ENCODE measurements at regions not wholly inside any gene's neighbourhood (a gene's known extent, or its start where the extent isn't known, plus 50 kb on each side); places are given as distances from the start of the nearest gene placed in this dataset.

DNA sequence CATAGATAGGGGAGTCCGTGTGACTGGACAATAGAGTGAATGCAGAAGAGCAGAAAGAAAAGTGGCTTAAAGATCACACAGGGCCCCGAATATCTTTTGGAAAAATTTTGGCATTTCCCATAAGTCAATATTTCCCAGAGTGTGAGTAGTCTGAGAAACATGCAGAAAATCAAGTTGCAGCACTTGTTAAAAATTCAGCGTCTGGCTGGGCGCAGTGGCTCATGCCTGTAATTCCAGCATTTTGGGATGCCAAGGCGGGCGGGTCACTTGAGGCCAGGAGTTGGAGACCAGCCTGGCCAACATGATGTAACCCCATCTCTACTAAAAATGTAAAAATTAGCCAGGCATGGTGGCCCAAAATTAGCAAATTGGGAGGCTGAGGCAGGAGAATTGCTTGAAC is 227.0 kb downstream of the DRD1 start:
- TF ChIP-seq, protein P1, sequence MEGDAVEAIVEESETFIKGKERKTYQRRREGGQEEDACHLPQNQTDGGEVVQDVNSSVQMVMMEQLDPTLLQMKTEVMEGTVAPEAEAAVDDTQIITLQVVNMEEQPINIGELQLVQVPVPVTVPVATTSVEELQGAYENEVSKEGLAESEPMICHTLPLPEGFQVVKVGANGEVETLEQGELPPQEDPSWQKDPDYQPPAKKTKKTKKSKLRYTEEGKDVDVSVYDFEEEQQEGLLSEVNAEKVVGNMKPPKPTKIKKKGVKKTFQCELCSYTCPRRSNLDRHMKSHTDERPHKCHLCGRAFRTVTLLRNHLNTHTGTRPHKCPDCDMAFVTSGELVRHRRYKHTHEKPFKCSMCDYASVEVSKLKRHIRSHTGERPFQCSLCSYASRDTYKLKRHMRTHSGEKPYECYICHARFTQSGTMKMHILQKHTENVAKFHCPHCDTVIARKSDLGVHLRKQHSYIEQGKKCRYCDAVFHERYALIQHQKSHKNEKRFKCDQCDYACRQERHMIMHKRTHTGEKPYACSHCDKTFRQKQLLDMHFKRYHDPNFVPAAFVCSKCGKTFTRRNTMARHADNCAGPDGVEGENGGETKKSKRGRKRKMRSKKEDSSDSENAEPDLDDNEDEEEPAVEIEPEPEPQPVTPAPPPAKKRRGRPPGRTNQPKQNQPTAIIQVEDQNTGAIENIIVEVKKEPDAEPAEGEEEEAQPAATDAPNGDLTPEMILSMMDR (IDR thresholded peaks at IDR 0.05): no peak
- TF ChIP-seq POLR2AphosphoS5 (IDR thresholded peaks at IDR 0.05; ENCODE audit: insufficient read depth in 1 of 2, low read depth in 1 of 2) (no peak), POLR2A (IDR thresholded peaks at IDR 0.05) (no peak)
- Histone ChIP-seq H3K9me3 (no peaks in the 10 kb centered on the region), H3K4me3 (no peak overlapping the region), H3K27me3 (no peaks in the 10 kb centered on the region), H3K4me1 (peaks cover 4% of the 10 kb centered on the region), H3K36me3 (no peaks in the 10 kb centered on the region), H3K27ac (no peak overlapping the region)
- DNase-seq (ENCODE audit: extremely low spot score in 2 of 2): no peak
- intact Hi-C loops (cut with DNase I): no loop called here

DNA sequence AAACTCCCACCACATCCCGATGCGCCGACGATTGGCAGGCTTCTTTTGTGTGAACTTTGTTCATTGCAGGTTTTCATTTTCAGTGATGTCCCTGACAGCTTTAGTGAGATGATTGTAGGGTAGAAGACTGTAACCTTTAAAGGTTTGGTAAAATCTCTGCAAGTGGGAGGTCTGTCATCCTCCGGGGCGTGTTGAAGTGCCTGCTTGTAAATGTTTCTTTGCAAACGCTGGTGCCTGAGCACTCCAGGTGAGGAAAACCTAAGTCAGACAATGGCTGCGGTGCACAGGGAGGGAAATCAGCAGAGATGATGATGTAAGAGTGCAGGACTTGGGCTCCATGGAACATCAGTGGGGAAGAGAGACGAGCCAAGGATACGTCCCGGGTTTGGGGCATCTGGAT is 228.1 kb downstream of the DRD1 start:
- no peak overlapping the region for H3K27ac ChIP-seq

DNA sequence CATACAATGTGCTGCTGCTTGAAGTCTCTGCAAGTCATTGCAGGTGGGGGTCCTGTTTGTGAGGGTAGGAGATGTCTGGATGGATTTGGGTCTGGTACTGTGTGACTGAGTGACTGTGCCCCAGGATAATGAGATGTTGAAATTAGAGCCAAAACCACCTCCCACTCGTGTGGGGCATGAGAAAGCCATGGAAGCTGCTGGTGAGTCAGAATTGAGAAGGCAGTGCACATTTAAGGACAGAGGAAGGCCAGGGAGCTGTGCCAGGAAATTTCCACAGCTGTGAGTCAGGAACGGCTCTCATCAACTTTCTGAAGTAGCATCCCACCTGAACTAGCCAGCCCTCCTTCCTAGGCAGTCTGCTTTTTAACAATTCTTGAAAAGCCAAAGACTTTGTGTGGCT is 229.8 kb downstream of the DRD1 start:
- intact Hi-C loops (cut with DNase I): no loop called here

More for the DNA sequence above, 228.1 kb downstream of the DRD1 start:
- DNase-seq (ENCODE audit: extremely low spot score in 2 of 2): no peak
- no peak overlapping the region for H3K4me3 ChIP-seq
- no peaks in the 10 kb centered on the region for H3K36me3 ChIP-seq
- H3K9me3 ChIP-seq: no peaks in the 10 kb centered on the region
- peaks cover 4% of the 10 kb centered on the region for H3K4me1 ChIP-seq
- no peaks in the 10 kb centered on the region for H3K27me3 ChIP-seq
- intact Hi-C loops (cut with DNase I): no loop called here
- TF ChIP-seq POLR2AphosphoS5 (IDR thresholded peaks at IDR 0.05; ENCODE audit: insufficient read depth in 1 of 2, low read depth in 1 of 2): no peak
- TF ChIP-seq POLR2A (IDR thresholded peaks at IDR 0.05): no peak
- TF ChIP-seq, protein P1 (IDR thresholded peaks at IDR 0.05): no peak

DNA sequence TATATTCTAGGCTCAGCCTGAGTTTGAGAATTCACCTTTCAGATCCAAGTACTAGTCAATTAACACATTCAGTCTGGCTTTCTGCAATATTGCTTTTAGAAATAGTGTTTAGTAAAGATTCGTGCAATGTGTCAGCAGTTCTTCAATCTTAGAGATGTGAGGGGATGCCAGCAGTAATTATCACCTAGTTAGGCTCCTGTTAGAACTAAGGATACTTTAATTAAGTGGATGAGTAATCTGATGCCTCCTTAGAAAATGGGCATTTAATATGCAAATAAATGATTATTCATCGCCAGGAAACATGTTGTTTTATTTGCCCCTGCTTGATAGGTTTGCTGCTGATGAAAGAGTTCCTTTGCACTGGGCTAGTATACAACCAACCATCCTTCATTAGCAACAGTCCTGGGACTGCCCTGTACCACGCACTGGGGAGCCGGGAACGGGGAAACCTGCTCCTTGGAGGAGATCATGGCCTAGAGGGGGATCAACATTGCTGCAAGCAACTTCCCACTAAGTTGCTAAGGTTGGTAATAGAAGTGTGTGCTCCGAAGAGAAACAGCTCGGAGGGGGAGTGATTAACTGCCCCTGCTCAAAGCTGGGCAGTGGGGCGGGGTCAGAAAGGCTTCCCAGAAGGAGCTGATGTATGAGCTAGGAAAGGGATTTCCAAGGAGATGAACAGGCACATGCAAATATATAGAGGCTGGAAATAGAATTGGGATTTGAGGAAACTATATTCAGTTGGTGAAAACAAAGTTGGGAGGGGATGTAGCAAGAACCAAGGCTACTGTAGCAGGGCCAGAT is 231.8 kb downstream of the DRD1 start:
- no peak overlapping the region for H3K27ac ChIP-seq
- no peak for DNase-seq (ENCODE audit: extremely low spot score in 2 of 2)
- no peaks in the 10 kb centered on the region for H3K36me3 ChIP-seq
- intact Hi-C loops (cut with DNase I): no loop called here
- no peaks in the 10 kb centered on the region for H3K9me3 ChIP-seq
- peaks cover 4% of the 10 kb centered on the region for H3K4me1 ChIP-seq
- H3K27me3 ChIP-seq: no peaks in the 10 kb centered on the region
- TF ChIP-seq POLR2AphosphoS5 (IDR thresholded peaks at IDR 0.05; ENCODE audit: insufficient read depth in 1 of 2, low read depth in 1 of 2): no peak
- no peak for TF ChIP-seq POLR2A (IDR thresholded peaks at IDR 0.05)
- TF ChIP-seq, protein P1 (IDR thresholded peaks at IDR 0.05): no peak
- no peak overlapping the region for H3K4me3 ChIP-seq

More for the DNA sequence above, 229.8 kb downstream of the DRD1 start:
- Histone ChIP-seq H3K27me3 (no peaks in the 10 kb centered on the region), H3K4me1 (peaks cover 4% of the 10 kb centered on the region), H3K4me3 (no peak overlapping the region), H3K27ac (no peak overlapping the region), H3K36me3 (no peaks in the 10 kb centered on the region), H3K9me3 (no peaks in the 10 kb centered on the region)
- TF ChIP-seq POLR2AphosphoS5 (IDR thresholded peaks at IDR 0.05; ENCODE audit: insufficient read depth in 1 of 2, low read depth in 1 of 2) (no peak), POLR2A (IDR thresholded peaks at IDR 0.05) (no peak)
- TF ChIP-seq, protein P1 (IDR thresholded peaks at IDR 0.05): no peak
- no peak for DNase-seq (ENCODE audit: extremely low spot score in 2 of 2)

DNA sequence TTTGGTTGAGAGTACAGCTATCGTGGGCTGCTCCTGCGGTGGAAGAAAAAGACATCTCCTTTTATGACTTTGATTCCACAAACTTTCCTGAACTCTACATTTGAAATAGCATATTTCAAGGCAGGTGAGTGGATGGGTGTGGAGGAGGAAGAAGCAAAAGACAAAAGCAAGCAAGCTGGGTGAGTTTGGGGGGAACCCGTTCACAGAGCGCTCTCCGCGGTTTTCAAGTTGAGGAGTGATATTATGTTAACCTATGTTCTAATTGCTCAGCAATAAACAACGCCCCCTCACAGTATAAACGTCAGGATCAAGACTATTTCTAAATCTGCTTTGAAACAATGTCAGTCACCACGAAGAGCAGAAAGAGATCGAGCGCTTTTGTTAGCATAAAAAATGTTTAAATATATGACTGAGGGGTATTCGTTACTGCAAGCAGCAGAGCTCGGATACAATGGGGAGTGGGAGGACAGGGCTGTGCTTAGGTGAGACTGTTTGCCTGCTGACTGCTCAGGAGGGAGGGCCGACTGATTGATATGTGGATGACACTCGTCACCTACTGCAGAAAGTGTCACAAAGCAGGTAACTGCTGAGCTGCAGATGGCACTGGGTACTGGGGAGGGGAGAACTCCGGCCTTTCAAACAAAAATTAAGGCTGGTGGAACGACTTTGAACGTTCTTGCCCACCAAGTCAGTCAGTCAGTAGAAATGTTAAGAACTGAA is 236.5 kb downstream of the DRD1 start:
- no peaks in the 10 kb centered on the region for H3K36me3 ChIP-seq
- H3K9me3 ChIP-seq: no peaks in the 10 kb centered on the region
- no peak overlapping the region for H3K4me3 ChIP-seq
- DNase-seq (ENCODE audit: extremely low spot score in 2 of 2): no peak
- no peak overlapping the region for H3K27ac ChIP-seq
- H3K27me3 ChIP-seq: no peaks in the 10 kb centered on the region
- intact Hi-C loops (cut with DNase I): no loop called here
- TF ChIP-seq POLR2A (IDR thresholded peaks at IDR 0.05) (no peak), POLR2AphosphoS5 (IDR thresholded peaks at IDR 0.05; ENCODE audit: insufficient read depth in 1 of 2, low read depth in 1 of 2) (no peak)
- TF ChIP-seq, protein P1 (IDR thresholded peaks at IDR 0.05): no peak
- H3K4me1 ChIP-seq: no peaks in the 10 kb centered on the region
